Activated gamma-delta T cell treated with Interleukin-2 at 50 U/mL for 16 hours (primary cell): ENCODE measurements at regions not wholly inside any gene's neighbourhood (a gene's known extent, or its start where the extent isn't known, plus 50 kb on each side); places are given as distances from the start of the nearest gene placed in this dataset.

Experiments
- DNase-seq: peaks from one replicate; pipeline ENCODE4 v3.0.0-alpha.2; 2020

DNA sequence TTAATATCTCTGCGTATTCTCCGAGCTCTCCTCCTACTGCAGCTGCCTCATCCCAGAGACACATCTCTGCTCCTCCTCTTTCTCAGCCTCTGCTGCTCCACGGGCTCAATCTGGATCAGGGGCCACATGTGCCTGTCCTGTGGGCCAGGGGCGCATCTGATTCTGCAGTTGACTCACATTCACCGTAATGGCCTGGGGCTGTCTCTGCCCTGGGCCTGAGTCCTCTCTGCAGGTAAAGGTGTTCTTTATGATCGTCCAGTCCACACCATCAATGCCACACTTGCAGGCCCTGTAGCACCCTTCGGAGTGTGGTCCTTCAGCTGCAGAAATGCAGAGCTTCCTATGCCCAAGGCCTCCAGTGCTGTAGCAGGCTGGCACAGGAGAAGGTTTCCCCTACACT, 154.5 kb downstream of the OAT start:
- no peak for DNase-seq

GRCh38 chr10:124263726-124264125, 155.0 kb downstream of the OAT start:
- no peak for DNase-seq

DNA sequence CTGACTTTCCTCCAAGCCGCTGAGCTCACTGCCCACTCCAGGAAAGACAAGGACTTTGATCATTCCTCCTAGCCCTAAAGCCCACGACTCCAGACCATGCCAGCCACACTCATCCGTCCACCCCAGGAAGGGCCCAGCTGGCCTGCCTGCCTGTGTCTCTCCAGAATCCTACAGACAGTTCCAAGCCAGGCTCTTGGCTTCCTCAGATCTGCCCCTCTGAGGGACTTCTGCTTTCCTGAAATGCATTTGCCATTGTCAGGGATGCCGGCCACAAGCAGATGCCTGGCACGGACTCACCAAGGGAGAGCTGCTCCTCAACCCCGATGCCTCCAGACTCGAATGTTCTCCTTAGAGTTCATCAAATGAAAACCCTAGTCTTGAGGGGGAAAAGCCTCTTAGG, 155.8 kb downstream of the OAT start:
- no peak for DNase-seq

- DNase-seq: no peak
Observed at GRCh38 chr10:124262234-124262865, 156.4 kb downstream of the OAT start.

GRCh38 chr10:124259139-124259825, 159.4 kb downstream of the OAT start:
- DNase-seq: no peak

DNA sequence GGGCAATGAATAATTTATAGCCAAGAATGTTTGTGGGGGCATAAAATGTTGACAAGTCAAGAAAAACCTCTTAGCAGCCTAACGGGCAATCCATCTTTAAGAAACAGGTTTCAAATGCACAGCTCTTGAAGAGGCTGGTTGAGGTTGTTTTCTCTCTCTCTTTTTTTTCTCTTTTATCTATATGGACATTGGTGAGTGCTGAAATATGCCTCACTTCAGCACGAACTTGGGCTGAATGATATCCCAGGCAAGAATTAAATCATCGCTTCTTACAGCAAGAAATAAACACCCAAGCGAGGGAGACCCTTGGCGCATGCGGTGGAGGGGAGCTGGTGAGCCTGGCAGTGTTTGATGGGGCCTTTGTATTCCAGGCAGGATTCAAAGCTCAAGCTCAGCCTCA, 160.9 kb downstream of the OAT start:
- no peak for DNase-seq

- no peak for DNase-seq
Observed at GRCh38 chr10:124256151-124256550, 162.6 kb downstream of the OAT start.

GRCh38 chr10:124255556-124255955, 162.2 kb upstream of the CHST15 start:
- no peak for DNase-seq

DNA sequence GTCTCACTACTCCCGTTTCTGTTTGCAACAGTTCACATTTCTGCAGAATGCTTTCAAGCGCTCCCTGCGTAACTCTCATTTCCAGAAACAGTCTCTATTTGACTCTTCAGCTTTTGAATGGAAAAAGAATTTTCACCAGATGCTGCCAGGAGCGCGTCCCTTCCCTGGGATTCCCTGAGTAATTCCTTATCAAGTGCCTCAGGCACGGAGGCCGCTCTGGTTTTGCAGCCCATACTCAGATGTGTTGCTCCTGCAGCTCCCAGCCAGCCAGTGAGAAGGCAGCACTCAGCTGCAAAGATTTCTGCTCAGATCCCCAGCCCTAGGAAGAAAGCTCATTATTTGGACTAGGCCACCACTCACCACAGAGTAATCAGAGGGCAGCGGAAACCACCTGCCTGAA, 161.1 kb upstream of the CHST15 start:
- no peak for DNase-seq

DNA sequence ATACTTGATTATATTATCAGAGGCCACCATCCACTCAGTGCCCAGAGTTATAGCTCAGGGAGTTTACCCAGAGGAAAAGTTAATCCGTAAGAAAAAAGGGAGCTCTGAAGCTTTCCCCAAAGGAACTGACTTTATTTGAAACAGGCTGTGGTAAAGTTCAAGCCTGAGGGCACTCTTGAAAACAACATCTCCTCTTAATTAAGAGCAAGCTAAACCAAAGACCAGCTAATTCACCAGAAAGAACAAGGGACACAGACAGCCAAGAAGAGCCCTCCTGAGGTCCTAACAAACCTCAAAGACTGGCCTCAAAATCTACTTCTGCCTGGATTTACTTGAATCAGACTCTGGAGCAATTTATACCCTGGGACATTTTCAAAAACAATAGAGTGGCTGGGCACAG, 159.6 kb upstream of the CHST15 start:
- DNase-seq: no peak

GRCh38 chr10:124252097-124252715, 158.8 kb upstream of the CHST15 start:
- no peak for DNase-seq

DNA sequence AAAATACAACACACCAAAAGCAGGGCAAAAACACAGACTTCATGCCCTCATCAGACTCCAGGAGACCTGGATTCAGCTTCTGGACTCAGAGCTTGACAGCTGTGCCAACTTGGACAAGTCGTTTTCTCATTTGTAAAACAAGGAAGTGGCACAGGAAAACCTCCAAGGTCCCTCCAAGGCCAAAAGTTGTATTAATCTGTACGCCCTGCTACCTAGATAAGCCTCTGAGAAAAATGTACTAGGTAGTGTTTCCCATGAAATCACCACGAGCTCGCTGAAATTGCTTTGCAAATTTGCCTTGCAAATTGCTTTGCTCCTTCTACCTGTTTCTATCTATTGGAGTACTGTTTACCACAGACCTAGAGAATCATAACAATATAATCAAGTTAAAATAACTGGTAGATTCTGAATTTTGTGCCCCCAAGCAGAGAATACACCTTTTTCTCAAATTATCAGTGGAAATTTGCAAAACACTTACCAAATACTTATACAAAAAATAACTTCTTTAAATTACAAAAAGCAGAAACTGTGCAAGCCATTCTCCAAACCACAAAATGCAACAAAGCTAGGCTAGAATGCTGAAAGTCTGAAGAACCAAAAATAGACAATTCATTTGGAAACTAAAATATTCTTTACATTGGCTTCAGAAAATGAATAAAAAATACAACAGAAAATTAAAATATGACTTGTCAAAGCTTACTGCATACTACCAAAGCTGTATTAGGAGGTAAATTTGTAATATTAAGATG, 158.1 kb upstream of the CHST15 start:
- no peak for DNase-seq

GRCh38 chr10:124250506-124250905, 157.1 kb upstream of the CHST15 start:
- no peak for DNase-seq

DNA sequence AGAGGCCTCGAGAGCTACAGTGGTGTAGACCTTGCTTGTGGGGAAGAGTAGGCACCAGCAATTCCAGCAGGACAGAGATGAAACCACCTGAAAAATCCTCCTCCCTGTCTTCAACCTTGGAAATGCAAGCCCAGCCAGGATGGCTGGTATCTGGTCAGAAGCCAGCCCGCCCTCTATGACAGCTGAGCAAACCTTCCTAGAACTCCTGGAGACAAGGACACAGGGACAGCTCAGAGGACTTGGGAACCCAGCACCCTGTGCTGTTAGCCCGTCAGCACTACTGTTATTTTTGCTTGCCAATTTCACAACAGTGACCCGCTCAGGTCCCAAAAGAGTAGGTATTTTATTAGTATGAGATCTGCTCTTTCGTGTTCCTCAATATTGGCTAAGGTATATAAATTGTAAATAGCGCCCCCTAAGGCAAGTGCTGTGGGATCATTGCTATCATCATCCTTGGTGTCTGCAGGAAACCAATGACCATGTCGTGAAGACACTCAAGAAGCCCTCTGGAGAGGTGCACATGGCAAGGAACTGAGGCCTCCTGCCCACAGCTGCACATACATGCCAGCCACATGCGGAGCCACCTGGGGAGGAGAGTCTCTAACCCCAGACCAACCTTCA, 156.5 kb upstream of the CHST15 start:
- DNase-seq: no peak

- no peak for DNase-seq
Observed at GRCh38 chr10:124249196-124249595, 155.8 kb upstream of the CHST15 start.

DNA sequence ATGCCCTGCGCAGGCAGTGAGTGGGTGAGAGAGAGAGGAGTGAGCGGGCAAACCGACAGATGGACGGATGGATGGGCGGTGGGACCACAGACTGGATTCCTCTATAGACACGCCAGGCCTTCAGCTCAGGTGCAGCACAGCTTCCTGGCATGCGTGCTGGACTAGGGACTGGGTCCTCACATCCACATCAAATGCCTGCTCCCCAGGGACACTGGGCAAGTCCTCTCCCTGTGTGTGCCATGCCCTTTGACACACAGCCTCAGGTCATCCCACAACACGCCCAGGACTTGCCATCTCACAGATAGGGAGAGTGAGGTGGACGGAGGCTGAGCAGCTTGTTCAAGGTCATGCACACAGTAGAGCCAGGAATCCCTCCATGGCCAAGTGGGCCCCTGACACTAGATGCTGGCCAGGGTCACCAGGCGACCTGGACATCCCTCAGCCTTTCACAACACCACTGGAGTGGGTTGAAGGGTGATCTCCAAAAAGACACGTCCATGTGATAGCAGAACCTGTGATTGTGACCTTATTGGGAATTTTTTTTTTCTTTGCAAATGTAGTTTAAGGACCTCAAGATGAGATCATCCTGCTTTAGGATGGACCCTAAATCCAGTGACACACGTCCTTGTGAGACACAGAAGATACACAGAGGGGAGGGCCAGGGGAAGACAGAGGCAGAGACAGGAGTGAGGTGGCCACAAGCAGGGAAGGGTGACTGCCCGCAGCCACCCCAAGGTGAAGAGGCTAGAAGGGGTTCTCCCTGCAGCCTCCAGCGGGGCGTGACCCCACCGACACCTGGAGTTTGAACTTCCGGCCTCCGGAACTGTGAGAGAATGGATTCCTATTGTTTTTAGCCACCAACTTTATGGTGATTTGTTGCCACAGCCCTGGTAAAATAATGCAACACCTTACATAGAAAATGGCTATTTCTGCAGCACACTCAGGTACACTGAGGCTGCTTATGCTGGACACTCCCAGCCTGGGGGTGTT, 155.0 kb upstream of the CHST15 start:
- no peak for DNase-seq

DNA sequence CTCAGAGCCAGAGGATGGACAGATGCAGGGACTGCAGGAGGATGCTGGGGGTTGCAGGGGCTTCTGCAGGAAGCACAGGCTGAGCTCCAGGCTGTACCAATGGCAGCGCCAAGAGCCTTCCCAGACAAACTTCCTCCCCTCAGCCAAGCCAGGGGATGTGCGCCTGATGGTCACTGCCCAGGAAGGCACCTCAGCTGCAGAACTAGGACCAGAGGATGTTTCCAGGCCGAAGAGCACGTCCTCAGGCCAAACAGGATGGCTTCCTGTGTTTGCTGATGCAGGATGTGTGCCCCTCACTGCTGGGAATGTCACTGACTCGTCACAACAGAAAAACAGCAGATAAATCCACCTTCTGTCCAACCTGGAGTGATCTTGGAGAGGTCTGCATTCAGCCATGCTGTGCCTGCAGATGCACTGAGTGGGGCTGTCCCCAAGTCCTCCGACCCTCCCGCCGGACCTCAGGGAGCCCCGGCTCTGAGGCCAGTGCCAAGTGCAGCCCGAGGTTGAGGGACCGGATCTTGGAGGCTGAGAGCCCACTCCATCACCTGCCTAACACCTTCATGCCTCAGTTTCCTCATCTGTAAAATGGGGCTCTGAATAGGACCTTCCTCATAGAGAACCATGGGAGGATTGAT, 152.5 kb upstream of the CHST15 start:
- DNase-seq: no peak

GRCh38 chr10:124245191-124245590, 151.8 kb upstream of the CHST15 start:
- DNase-seq: no peak

DNA sequence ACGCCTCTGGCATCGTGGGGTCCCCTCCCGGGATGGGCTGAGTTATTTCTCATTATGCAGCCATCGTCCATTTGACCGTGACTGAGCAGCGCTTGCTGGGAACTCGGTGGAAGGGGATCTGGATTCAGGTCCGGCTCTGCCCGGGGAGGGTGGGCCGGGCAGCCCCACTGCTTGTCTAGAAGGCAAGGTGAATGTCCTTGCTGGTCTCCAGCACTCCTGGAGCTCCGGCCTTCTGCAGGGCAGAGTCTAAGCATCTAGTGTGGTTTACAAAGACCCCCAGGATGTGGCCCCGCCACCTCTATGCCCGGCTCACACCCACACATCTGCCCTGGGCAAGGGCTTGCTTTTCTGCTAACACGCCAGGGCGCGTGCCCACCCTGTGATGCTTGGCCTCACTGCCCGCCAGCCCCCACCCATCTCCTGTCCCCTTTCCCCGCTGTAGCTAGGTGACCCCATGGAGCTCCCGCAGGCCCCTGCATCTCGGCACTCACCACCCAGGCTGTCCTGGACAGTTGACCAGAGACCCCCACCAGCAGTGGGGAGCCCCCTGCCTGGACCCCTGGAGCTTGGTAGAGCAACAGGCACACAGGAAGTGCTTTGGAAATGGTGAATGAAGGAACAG, 151.0 kb upstream of the CHST15 start:
- DNase-seq: no peak

GRCh38 chr10:124243702-124244121, 150.3 kb upstream of the CHST15 start:
- no peak for DNase-seq

GRCh38 chr10:124242791-124243190, 149.4 kb upstream of the CHST15 start:
- no peak for DNase-seq
